NCI-H2029 (cell line): ENCODE measurements at regions not wholly inside any gene's neighbourhood (a gene's known extent, or its start where the extent isn't known, plus 50 kb on each side); places are given as distances from the start of the nearest gene placed in this dataset.
A peak's percentile ranks its signal among the peaks of the same experiment; 100 is the strongest.

Source experiments
- DNase-seq: peaks from one replicate; lab custom pipeline; 2025; lab: John Stamatoyannopoulos, UW

GRCh38 chr3:182067423-182067822 is 355.7 kb downstream of the SOX2 start:
- DNase-seq: no peak

DNA sequence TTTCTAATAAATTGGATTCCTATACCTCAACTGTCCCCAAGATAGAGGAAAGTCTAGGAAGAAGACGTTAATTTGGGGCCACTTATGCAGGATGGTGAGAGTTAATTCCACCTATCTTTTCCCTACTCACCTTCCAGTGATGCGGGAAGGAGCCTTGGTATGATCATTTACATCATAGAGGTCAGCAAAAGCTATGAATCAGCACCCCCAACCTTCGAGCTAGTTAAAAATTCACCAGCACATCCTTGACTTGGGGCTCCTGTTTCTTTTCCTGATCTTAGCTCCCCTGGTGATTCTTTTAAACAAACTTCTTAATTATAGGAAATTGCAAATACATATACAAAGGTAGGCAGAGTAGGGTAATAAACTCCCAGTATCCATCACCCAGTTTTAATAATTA is 366.6 kb downstream of the SOX2 start:
- no peak for DNase-seq

DNA sequence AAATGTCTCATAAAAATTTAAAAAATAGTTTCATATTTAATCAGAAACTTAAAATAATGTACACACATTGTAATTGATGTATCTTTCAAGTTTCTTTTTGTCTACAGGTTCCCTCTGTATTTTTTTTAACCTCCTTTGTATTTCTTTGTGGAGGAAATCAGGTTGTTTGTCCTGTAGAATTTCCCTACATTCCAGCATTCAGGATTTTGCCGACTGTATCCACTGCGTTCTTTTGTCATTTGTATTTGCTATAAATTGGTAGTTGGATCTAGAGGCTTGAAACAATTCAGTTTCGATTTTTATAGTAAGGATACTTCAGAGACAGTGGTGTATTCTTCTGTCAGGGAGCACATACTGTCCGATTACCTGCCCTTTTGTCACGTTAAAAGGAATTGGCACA is 367.2 kb downstream of the SOX2 start:
- DNase-seq: no peak

DNA sequence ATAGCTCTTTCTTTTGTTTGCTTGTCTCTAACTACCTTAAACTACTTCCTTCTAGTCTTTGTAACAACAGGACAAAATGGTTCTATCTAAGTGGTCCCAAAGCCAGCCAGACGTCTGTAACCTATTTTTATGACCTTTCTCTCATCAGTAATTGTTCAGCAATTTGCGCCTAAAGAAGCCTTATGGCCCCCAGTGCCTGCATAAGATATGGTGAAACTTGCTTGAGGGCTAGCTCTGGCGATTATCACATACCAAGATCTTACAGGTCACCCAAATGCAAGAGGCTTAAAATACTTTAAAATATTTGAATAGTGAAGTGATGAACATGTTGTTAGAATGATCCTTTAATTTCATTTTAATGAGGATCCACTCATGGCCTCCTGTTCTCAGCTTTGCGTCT is 369.4 kb downstream of the SOX2 start:
- no peak for DNase-seq

- no peak for DNase-seq
Measured at GRCh38 chr3:182083112-182083511, 371.4 kb downstream of the SOX2 start.

- DNase-seq: peak; percentile 23
Measured at GRCh38 chr3:182092662-182093262, 381.0 kb downstream of the SOX2 start.

DNA sequence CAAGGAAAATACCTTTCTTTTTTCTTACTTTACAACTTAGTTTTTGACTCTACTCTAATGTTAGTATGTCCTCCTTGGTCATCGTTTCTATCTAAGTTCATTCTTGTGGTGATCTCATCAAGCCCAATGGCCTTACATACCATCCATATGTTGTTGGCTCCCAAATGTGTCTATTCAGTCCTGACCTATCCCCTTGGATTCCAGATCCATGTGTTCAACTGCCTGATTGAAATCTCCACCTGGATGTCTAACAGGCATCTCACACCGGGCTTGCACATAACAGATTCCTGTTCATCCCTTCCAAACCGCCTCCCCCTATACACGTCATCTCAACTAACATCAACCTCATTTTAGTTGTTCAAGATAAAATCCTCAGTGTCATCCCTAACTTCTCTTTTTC is 382.6 kb downstream of the SOX2 start:
- DNase-seq: no peak

GRCh38 chr3:182104881-182105280 is 393.2 kb downstream of the SOX2 start:
- no peak for DNase-seq

DNA sequence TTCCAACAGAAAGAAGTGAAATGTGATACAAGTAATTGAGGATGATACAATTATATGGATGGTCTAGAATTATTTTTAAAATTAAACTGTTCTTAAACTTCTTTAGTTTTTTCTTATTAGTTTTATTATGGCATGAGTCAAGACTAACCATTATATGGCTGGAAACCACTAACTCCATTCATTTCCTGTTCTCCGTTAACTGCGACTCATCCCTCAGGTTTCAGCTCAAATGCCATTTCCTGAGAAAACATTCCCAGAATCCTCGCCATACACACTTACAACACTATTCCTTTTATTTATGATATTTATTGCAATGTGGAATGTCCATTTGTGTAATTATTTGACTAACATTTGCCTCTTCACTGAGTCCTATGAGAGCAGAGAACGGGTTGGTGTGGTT is 394.1 kb downstream of the SOX2 start:
- no peak for DNase-seq

DNA sequence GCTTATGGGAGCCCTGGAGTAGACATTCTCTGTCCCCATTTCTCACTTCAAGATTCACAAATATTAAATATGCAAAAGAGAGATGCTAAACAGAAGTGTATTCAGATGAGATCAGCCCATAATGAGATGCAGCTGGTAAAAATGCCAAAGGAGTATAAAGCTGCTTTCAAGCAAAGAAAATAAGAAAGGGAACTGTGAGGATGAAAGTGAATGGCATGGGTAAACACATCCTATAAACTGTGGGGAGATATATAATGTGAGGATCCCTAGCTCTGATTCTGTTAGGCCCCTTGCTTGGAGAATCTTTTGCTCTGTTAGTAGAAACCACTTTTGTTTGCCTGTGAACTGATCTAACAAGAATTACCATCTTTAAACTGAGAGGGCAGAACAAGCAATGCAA is 396.6 kb downstream of the SOX2 start:
- no peak for DNase-seq

GRCh38 chr3:182111967-182112366 is 400.2 kb downstream of the SOX2 start:
- DNase-seq: no peak

- DNase-seq: no peak
Measured at GRCh38 chr3:182115328-182116015, 403.7 kb downstream of the SOX2 start.

DNA sequence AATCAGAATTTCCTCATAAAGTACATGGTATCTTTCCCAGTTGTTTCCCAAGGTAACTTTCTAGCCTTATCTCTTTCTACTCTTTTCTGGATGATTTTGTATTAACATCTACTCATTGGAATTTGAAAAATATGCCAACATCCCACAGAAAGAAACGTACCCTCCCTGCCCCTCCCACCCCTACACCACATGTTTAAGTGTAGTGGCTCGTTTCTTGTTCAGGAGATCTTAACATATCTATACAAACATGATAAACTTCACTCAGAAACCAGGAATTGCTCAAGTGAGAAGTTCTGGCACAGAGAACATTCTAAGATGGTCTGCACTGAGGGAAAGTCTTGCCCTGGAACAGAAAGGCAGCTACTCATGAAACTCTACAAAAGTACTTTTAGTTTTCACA is 404.7 kb downstream of the SOX2 start:
- DNase-seq: no peak

GRCh38 chr3:182117131-182117530 is 405.4 kb downstream of the SOX2 start:
- no peak for DNase-seq

DNA sequence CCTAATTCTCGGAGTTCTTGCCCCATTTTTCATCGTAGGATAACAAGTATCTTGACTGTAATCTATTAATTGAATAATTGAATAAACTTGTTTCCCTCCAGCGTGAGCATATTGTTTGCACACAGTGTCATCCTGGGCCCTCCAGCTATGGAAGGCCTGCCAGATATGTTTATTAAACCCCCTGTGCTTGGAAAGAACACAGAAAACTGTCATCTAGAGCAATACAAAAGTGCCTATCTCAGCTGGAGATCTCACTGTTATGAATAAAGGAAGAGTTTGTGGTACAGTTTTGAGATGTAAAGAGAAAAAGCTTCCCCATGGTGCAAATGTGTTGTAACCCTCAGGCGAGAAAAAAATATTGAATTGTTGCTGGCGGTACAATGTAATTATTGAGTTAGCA is 405.9 kb downstream of the SOX2 start:
- no peak for DNase-seq

DNA sequence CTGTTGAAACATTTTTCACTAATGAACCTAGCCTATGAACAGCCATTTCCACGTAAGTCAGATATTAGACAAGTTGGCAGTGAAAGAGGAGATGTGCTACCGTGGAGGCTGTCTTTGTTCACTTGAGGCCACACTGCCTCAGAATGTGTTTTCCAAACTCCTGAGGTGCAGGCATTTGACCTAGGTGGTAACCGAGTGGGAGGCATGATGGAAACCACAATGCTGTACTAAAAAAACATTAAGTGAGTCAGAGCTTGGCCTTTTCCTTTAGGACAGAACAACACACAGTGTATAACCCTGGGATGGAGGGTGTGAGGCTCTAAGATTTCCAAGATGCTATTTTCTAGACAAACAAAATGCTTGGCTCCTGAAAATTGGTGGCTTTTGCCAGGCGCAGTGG is 406.3 kb downstream of the SOX2 start:
- DNase-seq: no peak

DNA sequence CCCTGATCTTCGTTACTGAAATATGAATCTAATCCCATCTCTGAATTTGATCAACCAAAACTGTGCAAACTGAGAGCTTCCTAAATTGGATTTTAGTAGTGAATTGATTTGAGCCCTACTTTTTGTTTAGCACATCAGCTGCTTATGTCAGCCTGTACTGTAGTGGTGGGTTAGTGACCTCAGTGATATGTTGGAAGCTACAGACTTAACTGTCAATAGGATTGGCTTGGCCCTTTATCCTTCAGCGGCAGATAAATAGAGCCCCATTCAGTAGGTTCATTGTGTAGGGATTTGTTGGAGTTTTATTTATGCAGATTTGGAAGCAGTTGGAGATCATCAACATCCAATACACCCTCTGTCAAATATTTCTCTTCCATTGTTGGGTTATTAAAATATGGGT is 409.7 kb downstream of the SOX2 start:
- DNase-seq: no peak

DNA sequence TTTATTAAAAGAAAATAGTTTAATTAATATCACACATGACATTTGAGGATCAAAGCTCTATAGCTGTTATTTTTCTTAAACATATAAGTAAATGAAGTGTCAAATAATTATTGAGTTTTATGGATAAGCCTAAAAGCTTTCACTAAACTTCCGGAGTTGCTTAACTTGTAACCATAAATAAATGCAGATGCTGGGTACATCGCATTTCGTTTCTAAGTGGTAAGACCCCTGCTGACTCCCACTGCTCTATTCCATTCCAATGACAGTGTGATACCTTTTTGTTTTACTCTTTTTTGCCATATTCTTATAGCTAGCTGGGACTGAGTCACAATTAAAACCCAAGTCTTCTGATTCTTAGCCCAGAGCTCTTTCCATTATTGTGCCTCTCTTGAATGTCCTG is 411.1 kb downstream of the SOX2 start:
- DNase-seq: no peak

DNA sequence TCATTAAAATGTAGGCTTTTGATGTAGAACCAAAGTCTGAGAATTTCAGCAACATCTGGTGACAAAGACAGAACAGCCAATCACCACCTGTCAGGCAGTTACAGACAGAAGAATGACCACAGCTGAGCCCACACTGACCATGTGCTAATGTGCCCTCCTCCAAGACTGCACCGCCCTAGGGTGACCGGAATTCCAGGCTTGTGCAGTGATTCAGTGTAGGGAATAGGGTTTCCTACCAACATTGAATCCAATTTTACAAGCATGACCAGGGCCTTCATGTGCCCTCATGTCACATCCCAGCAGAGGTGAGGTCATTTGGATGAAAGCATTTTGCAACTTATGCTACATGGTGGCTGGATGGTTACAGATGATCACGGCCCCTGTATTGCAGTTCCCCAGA is 412.5 kb downstream of the SOX2 start:
- DNase-seq: no peak

DNA sequence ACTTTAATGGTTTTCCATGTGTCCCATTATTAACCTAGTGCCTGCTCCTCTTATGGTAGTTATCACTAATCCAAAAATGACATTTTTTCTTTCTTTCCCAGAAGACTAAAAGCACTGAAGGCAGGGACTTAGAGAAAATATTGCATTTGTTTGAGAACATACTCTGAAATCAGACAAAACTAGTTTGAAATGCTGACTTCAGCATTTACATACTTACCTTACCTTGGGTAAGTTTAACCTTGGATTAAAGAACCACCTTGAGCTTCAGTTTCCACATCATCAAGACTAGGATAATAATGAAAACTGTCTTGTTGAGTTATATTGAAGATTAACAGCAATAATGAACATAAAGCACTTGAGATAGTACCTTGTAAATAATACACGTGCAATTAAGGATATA is 413.0 kb downstream of the SOX2 start:
- no peak for DNase-seq

- DNase-seq: no peak
Measured at GRCh38 chr3:182129740-182130139, 418.0 kb downstream of the SOX2 start.

DNA sequence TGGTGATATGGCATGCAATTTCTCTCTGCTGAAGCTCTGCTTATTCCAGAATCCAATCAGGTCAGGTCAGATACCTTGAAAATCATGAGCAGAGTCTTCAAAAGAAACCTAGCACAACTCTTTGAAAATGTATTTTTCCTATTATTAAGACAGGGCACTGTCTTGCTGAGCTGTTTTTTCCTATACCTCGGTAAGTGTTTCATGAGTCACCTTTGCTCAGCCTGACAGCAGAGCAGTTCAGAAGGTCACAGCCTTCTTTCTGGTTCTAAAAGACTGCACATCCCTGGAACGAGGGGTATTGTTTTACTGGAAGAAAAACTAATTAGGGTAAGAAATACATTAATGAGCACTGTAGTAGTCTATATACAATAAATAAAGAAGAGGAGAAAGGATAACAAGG is 422.0 kb downstream of the SOX2 start:
- DNase-seq: no peak

- DNase-seq: no peak
Measured at GRCh38 chr3:182135056-182135455, 423.3 kb downstream of the SOX2 start.
